ENCODE measurements at regions not wholly inside any gene's neighbourhood (a gene's known extent, or its start where the extent isn't known, plus 50 kb on each side); places are given as distances from the start of the nearest gene placed in this dataset.

- TF ChIP-seq CTCF (IDR thresholded peaks at IDR 0.05) (no peak), POLR2A (IDR thresholded peaks at IDR 0.05) (no peak), EP300 (IDR thresholded peaks at IDR 0.05; ENCODE audit: low read depth) (no peak), POLR2AphosphoS5 (IDR thresholded peaks at IDR 0.05) (no peak)
Observed at GRCh38 chr5:68420476-68421344, 205.2 kb downstream of the PIK3R1 start.

All from transverse colon (tissue), 4 donors.